NCI-H226 (cell line): ENCODE measurements at regions not wholly inside any gene's neighbourhood (a gene's known extent, or its start where the extent isn't known, plus 50 kb on each side); places are given as distances from the start of the nearest gene placed in this dataset.
"Not testable (repeated sequence)": the region's sequence is repeated elsewhere in the genome, so short reads cannot be mapped to it uniquely, and the experiment has no call there.

Experiments used
- DNase-seq: peaks from one replicate; pipeline ENCODE4 v3.0.0-alpha.2; 2015

DNA sequence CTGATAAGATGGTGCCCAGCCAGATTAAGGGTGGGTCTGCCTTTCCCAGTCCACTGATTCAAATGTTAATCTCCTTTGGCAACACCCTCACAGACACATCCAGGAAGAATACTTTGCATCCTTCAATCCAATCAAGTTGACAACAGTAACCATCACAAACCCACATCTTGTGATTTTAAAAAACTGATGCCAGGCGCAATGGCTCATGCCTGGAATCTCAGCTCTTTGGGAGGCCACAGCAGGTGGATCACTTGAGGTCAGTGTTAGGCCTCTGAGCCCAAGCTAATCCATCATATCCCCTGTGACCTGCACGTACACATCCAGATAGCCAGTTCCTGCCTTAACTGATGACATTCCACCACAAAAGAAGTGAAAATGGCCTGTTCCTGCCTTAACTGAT is 74.9 kb upstream of the ZNF462 start:
- DNase-seq = not testable (repeated sequence)

DNA sequence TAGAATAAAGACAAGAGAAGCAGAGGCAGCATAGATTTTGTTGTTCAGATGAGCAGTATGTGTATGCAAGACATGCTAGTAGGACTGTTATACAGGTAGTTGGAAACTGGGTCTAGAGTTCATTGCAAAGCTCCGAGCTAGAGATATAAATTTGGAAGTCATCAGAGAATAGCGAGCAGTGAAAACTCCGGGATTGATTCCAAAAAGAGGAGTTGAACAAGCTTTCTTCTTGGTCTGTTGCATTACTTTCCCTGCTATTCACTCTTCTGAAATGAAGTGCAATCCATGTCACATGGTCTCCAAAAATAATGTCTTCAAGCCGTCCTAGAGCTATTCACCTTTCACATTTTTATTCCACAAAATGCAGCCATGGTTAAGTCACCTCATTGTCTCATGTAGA is 67.9 kb upstream of the ZNF462 start:
- DNase-seq = no peak

DNA sequence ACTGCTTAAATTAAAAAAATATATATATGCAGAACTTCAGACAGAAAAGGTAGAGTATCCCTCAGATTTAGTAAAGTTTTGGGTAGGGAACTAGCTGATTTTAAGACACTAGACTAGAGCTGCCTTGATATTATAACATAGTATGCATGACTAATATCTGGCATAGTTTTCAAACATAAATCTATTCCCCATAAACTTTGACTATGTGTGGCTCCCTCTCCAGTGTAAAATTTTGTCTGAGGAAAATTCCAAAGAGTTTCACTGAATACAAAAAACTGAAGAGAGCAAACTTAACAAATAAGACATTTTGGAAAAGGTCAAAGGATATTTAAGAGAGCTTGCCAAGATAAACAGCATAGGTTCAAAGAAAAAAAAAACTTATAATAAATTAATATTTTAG is 66.2 kb upstream of the ZNF462 start:
- no peak for DNase-seq

DNA sequence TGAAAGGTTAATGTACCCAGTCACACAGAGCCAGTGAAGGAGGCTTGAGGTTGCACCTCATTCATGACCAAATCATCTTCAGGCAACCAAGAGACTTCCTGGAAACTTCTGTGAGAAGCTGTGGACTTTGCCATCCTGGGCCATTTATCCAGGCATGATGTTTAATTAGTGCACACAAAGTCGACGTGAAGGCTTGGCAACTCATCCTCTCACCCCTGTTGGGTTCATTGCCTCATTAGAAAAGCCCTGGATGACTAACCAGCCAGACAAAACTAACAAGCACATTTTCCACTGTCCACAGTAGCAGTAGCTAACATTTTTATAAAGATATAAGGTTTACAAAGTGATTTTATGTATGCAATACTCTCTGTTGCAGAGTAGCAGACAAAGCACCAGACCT is 65.7 kb upstream of the ZNF462 start:
- no peak for DNase-seq

- DNase-seq = no peak
Measured at GRCh38 chr9:106798016-106798799, 64.8 kb upstream of the ZNF462 start.

- peak; percentile 52 for DNase-seq
Measured at GRCh38 chr9:106799152-106799551, 63.8 kb upstream of the ZNF462 start.

DNA sequence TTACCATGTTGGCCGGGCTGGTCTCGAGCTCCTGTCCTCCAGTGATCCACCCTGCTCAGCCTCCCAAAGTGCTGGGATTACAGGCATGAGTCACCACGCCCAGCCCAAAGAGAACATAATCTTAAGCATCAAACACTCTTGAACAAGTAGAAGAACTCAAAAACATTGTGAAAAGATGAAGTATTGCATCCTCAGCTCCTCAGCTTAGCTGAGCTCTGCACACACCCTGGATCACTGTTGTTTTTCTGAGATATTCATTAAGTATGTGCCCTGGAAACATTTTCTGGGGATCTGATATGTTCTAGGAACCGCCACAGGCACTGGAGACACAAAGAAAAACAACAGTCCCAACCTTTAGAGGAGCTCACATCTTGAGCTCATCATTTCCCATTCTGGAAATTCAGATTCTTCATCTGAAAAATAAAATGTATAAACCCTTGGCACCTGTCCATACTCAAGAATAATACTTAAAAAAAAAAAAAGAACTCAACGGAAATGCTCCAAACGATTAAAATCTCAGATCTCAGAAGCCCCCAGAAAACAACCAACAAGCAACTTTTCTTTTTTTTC is 62.2 kb upstream of the ZNF462 start:
- DNase-seq = no peak

GRCh38 chr9:106801816-106802215 is 61.1 kb upstream of the ZNF462 start:
- DNase-seq = no peak
